GM12878 (cell line): ENCODE measurements at regions not wholly inside any gene's neighbourhood (a gene's known extent, or its start where the extent isn't known, plus 50 kb on each side); places are given as distances from the start of the nearest gene placed in this dataset.

Experiments
- ATAC-seq: fragments of 200-7000 bp; cut with Tn5 transposase; 3 replicates; pipeline ENCODE4 v1.9.1; 2020; ENCODE audit warnings: mild to moderate bottlenecking, moderate library complexity
- BruUV-seq: library from RNA; stranded (reverse); fragments of 400-500 nt; replicated peaks from 2 replicates; lab custom pipeline; 2021; lab: Mats Ljungman, UMichigan
- CTCF ChIA-PET: fragments of 300-600 bp; sonication (Branson Sonifier 250); formaldehyde crosslinking; extraction: SDS; loops from one replicate; lab custom pipeline; 2021; ENCODE audit warnings: inconsistent platforms; lab: Yijun Ruan, JAX
- POLR2A ChIA-PET: fragments of 350-600 bp; formaldehyde crosslinking; extraction: SDS; loops from one replicate; lab custom pipeline; 2021; ENCODE audit warnings: inconsistent platforms; lab: Charles Lee
- RAD21 ChIA-PET: fragments of 300-600 bp; sonication (Branson Sonifier 250); formaldehyde crosslinking; loops from one replicate; lab custom pipeline; 2023; ENCODE audit warnings: antibody characterized with exemption; ENCODE audit not compliant: unreplicated experiment; lab: Charles Lee
- SMC1A ChIA-PET: fragments of 300-600 bp; sonication (Branson Sonifier 250); formaldehyde crosslinking; loops from one replicate; lab custom pipeline; 2023; ENCODE audit not compliant: unreplicated experiment, uncharacterized antibody; lab: Charles Lee
- DNase-seq: peaks from one replicate; pipeline ENCODE4 v3.0.0-alpha.2; 2011; ENCODE audit warnings: low read depth, low spot score
- FAIRE-seq: peaks from 3 replicates; lab custom pipeline; 2011; peaks lifted over from hg19 to GRCh38; lab: Jason Lieb, UNC
- H2AFZ ChIP-seq: 2 replicates; pipeline ENCODE4 v1.6.0; 2011; ENCODE audit warnings: low read depth, low read length, control low read depth; ENCODE audit not compliant: control insufficient read depth
- H3K27ac ChIP-seq: 2 replicates; pipeline ENCODE4 v1.5.1; 2011; ENCODE audit warnings: control low read depth; ENCODE audit not compliant: control insufficient read depth, insufficient read depth
- H3K27me3 ChIP-seq, 2 experiments: replicated peaks in 1 of 2; 2 replicates each; pipeline versions ENCODE4 v1.6.0 to v1.6.1; 2011; ENCODE audit warnings: low read length in 1 of 2; ENCODE audit not compliant: control insufficient read depth in 2 of 2, insufficient read depth in 2 of 2
- H3K36me3 ChIP-seq, 2 experiments: 2 replicates each; pipeline ENCODE4 v1.5.1; 2011; ENCODE audit warnings: low read length in 1 of 2; ENCODE audit not compliant: control insufficient read depth in 2 of 2, insufficient read depth in 2 of 2
- H3K4me1 ChIP-seq: 2 replicates; pipeline ENCODE4 v1.6.1; 2011; ENCODE audit warnings: mild to moderate bottlenecking, low read length, moderate library complexity, mixed read lengths; ENCODE audit not compliant: control insufficient read depth, insufficient read depth
- H3K4me2 ChIP-seq: 2 replicates; pipeline ENCODE4 v1.6.0; 2011; ENCODE audit warnings: control low read depth; ENCODE audit not compliant: control insufficient read depth, insufficient read depth
- H3K4me3 ChIP-seq: fragments of 200-600 bp; sonication (generic); 2 replicates; pipeline ENCODE4 v1.5.1; 2016
- H3K79me2 ChIP-seq: 2 replicates; pipeline ENCODE4 v1.6.0; 2011; ENCODE audit warnings: low read length; ENCODE audit not compliant: control insufficient read depth, insufficient read depth
- H3K9ac ChIP-seq: 2 replicates; pipeline ENCODE4 v1.8.0; 2011; ENCODE audit warnings: low read length, control low read depth, mixed read lengths; ENCODE audit not compliant: control insufficient read depth, insufficient read depth
- H3K9me3 ChIP-seq: replicated peaks from 3 replicates; pipeline ENCODE4 v1.5.1; 2011; ENCODE audit warnings: mild to moderate bottlenecking, low read length; ENCODE audit not compliant: control insufficient read depth, insufficient read depth
- H4K20me1 ChIP-seq: 2 replicates; pipeline ENCODE4 v1.6.0; 2011; ENCODE audit not compliant: control insufficient read depth, insufficient read depth
- ETV6 ChIP-seq, 2 experiments: fragments of 450-650 bp in 1 of 2; IDR thresholded peaks in 1 of 2; conservative IDR thresholded peaks in 1 of 2; 2 replicates each; pipeline ENCODE4 v1.6.1; 2014; ENCODE audit warnings: antibody characterized with exemption in 1 of 2, borderline replicate concordance in 1 of 2, low read depth in 1 of 2, mild to moderate bottlenecking in 1 of 2, moderate library complexity in 1 of 2
- GABPA ChIP-seq: IDR thresholded peaks from 2 replicates; pipeline ENCODE4 v1.6.1; 2014; ENCODE audit warnings: antibody characterized with exemption, low read depth, mild to moderate bottlenecking, inconsistent platforms
- HDAC2 ChIP-seq: fragments of 200-600 bp; sonication (generic); IDR thresholded peaks from 2 replicates; pipeline ENCODE4 v1.6.1; 2017
- NFYB ChIP-seq: IDR thresholded peaks from 2 replicates; pipeline ENCODE4 v1.6.1; 2011; ENCODE audit warnings: low read depth, mild to moderate bottlenecking, low read length, improper control_type of control experiment, moderate library complexity; ENCODE audit not compliant: insufficient read depth
- PAX8 ChIP-seq: fragments of 450-650 bp; IDR thresholded peaks from 2 replicates; pipeline ENCODE4 v1.6.1; 2017; ENCODE audit warnings: mild to moderate bottlenecking, moderate library complexity
- POLR2A ChIP-seq: IDR thresholded peaks from 2 replicates; pipeline ENCODE4 v1.6.1; 2011; ENCODE audit warnings: low read depth, mild to moderate bottlenecking, low read length
- RAD51 ChIP-seq: fragments of 450-650 bp; IDR thresholded peaks from 2 replicates; pipeline ENCODE4 v1.6.1; 2016; ENCODE audit warnings: moderate library complexity, mild to moderate bottlenecking, inconsistent platforms
- SMAD1 ChIP-seq: fragments of 450-650 bp; IDR thresholded peaks from 2 replicates; pipeline ENCODE4 v1.6.1; 2018; ENCODE audit warnings: mild to moderate bottlenecking, low read depth; ENCODE audit not compliant: partially characterized antibody
- SRF ChIP-seq, 2 experiments: IDR thresholded peaks; 2 replicates each; pipeline ENCODE4 v1.6.1; 2011; ENCODE audit warnings: low read depth in 2 of 2, low read length in 2 of 2, mild to moderate bottlenecking in 1 of 2, moderate library complexity in 1 of 2
- STAT3 ChIP-seq: IDR thresholded peaks from 2 replicates; pipeline ENCODE4 v1.6.1; 2011; ENCODE audit warnings: low read depth, low read length, improper control_type of control experiment
- TAF1 ChIP-seq: IDR thresholded peaks from 2 replicates; pipeline ENCODE4 v1.6.1; 2011; ENCODE audit warnings: mild to moderate bottlenecking, low read depth, low read length, borderline replicate concordance
- ZNF274 ChIP-seq: IDR thresholded peaks from one replicate; pipeline ENCODE4 v1.8.0; 2011; ENCODE audit not compliant: insufficient read length, insufficient read depth
- ZNF384 ChIP-seq: IDR thresholded peaks from 2 replicates; pipeline ENCODE4 v1.6.1; 2012; ENCODE audit warnings: low read depth, mild to moderate bottlenecking, low read length, improper control_type of control experiment, borderline replicate concordance
- WGBS: methylation state at CpG from one replicate; pipeline ENCODE4 v1.1.6; 2016; ENCODE audit warnings: low lambda C conversion rate; ENCODE audit not compliant: insufficient replicate concordance, insufficient coverage; ENCODE audit errors: missing lambda C conversion rate; 5-methylcytosine and 5-hydroxymethylcytosine counted together
- in situ Hi-C: fragments of 300-500 bp; cut with MboI; formaldehyde crosslinking; loops from 9 replicates; pipeline ENCODE4 v1.14.3; 2018; ENCODE audit warnings: mixed read lengths
- intact Hi-C: fragments of 100-400 bp; cut with micrococcal nuclease; formaldehyde crosslinking; loops from one replicate; pipeline ENCODE4 v1.14.2; 2022; ENCODE audit not compliant: unreplicated experiment

DNA sequence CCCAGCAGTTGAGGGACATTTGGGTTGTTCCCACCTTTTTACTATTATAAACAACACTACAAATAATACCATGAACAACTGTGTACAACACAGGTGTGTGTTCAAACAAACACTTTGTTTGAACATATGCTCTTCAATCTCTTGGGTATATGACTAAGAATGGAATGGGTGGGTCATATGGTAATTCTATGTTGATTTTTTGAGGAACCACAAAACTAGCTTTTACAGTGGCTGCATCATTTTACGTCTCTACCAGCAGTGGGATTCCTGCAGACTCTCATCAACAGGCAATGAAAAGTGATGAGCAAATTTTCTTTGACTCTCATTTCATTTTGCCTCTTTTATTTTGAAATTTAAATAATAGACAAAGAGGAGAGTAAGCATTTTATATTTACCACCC lies 116.9 kb upstream of the KLF14 start:
- no TSS peak for BruUV-seq
- ATAC-seq (no peak; the same call in 2 of the 3 replicates), DNase-seq (no peak), FAIRE-seq (no peak)
- no peak overlapping the region for H2AFZ ChIP-seq
- SMC1A ChIA-PET = no interaction called here
- H4K20me1 ChIP-seq = no peaks in the 10 kb centered on the region
- no peak overlapping the region for H3K27ac ChIP-seq
- H3K4me3 ChIP-seq = no peak overlapping the region
- RAD21 ChIA-PET = no interaction called here
- H3K4me2 ChIP-seq = no peak overlapping the region
- POLR2A ChIA-PET = no interaction called here
- TF ChIP-seq ZNF274 (no peak), GABPA (no peak), ZNF384 (no peak), HDAC2 (no peak), SRF (IDR thresholded peaks at IDR 0.05; ENCODE audit: low read depth in 2 of 2, low read length in 2 of 2) (no peak), STAT3 (no peak), SMAD1 (no peak), RAD51 (no peak), POLR2A (no peak), PAX8 (no peak), NFYB (no peak), TAF1 (no peak), ETV6 (conservative IDR thresholded peaks at IDR 0.05 in 1 of 2, IDR thresholded peaks at IDR 0.05 in 1 of 2; ENCODE audit: borderline replicate concordance in 1 of 2, low read depth in 1 of 2) (no peak)
- H3K9ac ChIP-seq = no peak overlapping the region
- CTCF ChIA-PET = interaction anchor here (0.9 to 1.3 kb wide), 4 partner anchors 13 to 40 kb away, joined by 3 to 4 read pairs (median 3); no protein-coding TSS in a partner anchor
- in situ Hi-C loops (no loop called here), intact Hi-C loops (no loop called here)
- H3K9me3 ChIP-seq = no peaks in the 10 kb centered on the region; the same call in 2 of the 3 replicates
- 10% methylated on average over 1 of the region's 1 CpG for WGBS
- no peaks in the 10 kb centered on the region for H3K27me3 ChIP-seq
- H3K79me2 ChIP-seq = no peaks in the 10 kb centered on the region
- no peaks in the 10 kb centered on the region for H3K36me3 ChIP-seq
- no peaks in the 10 kb centered on the region for H3K4me1 ChIP-seq
